ENCODE measurements at regions not wholly inside any gene's neighbourhood (a gene's known extent, or its start where the extent isn't known, plus 50 kb on each side); places are given as distances from the start of the nearest gene placed in this dataset.
"Not testable (repeated sequence)": the region's sequence is repeated elsewhere in the genome, so short reads cannot be mapped to it uniquely, and the experiment has no call there.

DNA sequence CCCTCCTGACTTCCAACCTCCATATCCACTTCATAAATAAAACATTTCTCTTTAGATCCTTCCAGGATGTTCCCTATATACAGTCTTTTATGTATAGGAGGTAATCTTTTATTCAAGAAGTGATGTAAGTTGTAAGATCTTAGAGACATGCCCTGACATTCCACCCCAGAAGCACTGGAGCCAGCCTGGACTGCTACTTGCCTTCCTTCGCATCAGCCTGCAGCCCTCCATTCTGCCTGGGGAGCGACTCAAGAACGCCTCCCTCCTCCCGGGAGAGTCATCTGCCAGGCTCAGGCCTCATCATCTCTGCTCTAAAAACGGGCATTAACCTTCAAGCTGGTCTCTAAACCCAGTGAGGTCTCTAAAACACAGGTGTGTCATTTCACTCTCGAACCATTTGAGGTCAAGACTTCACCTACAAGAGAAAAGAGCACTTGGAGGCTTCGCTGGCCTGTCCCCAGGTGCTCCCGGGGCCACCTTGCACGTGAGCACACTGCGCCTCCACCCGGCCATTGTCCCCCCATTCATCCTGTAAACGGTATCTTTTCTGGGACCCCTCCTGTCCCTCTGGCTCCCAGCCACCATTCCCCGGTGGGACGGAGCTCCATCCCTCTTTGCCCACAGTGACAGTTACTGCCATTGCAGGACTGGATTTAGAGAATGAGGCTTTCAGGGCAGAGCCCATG lies 107.5 kb upstream of the PDE10A start:
- DNase-seq = no peak

DNA sequence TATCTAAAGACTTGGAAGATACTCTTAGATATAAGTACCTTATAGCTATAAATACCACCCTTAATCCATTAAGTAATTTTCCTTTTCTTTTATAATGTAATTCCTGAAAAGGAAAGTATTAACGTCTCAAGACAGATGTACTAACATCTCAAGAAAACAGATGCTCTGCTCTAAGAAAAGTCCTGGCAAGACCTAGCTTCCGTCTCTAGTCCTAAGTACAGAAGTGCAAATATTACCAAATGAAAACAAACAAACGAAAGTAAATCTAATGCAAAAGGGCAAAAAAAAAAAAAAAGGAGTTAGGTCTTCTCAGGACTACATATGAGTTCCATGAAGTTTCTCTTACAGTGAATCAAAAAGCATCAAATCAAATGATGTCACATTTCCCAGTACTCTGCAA lies 106.8 kb upstream of the PDE10A start:
- DNase-seq = no peak

DNA sequence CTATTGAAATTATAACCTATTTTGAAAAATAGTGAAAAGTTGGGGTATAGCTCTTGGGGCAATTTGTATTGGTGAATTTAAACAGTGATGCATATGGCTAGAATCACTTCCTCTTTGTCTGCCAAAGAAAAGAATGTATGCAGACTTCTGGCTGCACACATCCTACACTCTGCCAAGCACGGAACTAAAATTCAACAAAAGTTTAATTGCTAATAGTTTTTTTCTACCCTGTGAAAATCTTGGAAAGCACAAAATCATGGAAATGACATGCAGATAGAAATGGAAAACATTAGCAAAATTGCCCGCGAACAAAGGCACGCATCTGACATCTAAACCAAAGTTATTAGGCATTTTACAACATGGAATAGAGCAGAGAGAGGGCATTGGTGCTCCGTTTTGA lies 106.4 kb upstream of the PDE10A start:
- DNase-seq = no peak

DNA sequence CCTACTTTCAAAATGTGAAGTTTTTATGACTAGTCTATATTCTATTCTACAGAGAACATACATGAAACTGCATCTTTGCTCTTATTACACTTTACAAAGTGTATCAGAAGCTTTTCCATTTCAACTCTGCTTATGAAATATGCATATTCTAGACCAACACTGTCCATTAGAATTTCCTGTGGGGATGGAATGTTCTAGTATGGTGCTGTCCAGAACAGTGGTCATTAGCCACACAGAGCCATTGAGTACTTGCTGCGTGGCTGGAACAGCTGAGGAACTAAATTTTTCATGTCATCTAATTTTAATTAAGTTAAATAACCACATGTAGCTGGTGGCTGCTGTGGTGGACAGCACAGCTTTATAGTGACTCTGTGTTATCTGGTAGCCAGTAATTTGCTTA lies 105.9 kb upstream of the PDE10A start:
- no peak for DNase-seq

DNA sequence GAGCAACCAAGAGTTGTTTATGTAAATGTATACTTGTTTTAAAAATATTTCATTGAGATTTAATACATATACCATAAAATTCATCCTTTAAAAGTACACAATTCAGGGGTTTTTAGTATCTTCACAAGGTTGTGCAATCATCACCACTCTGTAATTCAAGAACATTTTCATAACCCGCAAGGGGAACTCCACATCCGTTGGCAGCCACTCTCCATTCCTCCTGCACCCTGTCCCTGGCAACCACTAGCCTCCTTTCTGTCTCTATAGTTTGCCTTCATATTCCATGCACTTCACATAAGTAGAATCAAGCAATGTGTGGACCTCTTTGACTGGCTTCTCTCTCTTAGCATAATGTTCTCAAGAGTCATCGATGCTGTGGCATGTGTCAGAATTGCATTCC lies 104.2 kb upstream of the PDE10A start:
- DNase-seq = no peak

DNA sequence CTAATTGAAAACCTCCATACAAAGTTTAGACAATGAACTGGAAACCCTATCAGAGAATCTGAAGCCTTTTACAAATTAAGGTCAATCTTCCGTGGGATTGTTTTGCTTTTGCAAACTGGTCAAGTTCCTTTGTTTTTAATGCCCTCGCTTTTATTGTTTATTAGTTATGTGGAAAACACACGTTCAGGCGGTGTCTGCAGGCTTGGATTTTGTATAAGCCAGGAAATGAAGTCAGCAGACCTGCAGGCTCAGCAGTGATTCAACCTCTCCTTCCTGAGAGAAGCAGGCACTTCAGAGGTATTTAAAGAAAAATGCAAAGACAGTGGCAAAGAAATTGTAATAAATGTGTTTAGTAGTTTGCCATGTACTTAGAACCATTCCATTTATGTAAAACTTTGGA lies 103.4 kb upstream of the PDE10A start:
- no peak for DNase-seq

DNA sequence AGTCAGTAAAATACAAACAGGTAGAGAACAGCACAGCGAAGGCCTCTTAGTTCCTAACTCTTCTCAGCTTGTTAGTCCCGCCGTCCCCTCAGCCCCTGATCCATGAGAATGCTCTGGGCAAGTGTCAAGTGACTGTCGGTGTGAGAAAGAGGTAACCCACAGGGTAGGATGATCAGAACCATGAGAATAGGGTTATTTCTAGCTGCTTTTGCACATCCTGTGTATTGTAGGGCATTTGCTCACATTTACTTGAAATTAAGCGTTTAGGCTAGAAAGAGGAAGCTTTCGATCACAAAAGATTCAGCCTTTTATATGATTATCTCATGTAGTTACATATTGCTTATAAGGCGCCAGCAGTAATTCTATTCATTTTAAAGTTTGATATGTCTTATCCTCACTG lies 103.0 kb upstream of the PDE10A start:
- no peak for DNase-seq

DNA sequence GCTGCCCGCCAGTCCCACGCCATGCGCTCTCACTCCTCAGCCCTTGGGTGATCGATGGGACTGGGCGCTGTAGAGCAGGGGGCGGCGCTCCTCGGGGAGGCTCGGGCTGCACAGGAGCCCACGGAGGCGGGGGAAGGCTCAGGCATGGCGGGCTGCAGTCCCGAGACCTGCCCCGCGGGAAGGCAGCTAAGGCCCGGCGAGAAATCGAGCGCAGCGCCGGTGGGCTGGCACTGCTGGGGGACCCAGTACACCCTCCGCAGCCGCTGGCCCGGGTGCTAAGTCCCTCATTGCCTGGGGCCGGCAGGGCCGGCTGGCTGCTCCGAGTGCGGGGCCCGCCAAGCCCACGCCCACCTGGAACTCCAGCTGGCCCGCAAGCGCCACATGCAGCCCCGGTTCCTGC lies 102.2 kb upstream of the PDE10A start:
- DNase-seq = not testable (repeated sequence)

DNA sequence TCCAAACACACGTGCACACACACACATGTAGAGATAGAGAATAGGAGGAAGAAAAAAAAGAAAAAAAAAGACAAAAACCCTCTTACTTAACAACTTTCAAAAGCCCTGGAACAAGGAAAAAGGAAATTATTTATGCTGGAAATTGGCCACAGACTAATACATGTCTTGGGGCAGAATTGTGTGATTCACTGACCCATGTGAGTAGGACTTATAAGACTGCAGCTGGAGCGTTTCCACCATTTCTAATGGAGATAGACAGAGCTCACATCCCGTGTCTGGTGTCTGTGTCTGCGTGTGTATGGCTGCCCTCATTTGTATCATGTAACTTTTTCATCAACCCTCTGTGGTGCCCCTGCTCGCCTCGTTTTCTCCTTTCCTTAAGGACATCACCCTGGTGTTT lies 99.8 kb upstream of the PDE10A start:
- no peak for DNase-seq

DNA sequence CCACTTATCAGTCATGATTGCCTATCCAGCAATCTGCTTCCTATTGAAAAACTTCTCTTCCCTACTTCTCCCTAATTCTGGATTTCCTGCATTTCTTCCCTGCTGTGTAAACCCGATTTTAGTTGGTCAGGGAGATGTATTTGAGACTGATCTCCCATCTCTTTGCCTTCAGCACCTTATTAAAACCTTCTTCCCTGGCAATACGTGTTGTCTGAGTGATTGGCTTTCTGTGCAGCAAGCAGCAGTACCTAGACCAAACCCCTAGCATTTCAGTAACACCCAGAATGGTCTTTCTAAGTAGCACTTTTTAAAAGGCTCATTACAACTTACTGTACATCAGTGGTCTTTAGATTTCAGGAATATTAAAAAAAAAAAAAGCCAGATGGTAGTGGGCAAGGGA lies 99.1 kb upstream of the PDE10A start:
- no peak for DNase-seq

DNA sequence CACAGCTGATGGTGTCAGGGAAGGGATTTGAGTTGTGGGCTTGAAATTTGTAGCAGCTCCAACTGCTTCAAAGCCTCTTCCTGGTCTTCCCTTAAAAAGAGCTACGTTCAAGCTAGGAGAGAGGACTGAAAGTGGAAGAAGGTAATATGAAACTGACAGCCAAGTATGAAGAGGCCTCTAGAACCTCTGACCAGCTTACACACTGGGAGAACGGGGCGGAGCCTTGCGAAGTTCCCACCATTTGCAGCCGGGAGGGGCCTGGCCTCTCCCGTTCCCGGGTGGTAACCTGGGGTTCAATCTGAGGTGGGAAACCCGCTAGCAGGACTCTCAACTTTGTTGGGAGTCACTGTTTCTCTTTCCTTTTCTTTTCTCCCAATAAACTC lies 97.8 kb upstream of the PDE10A start:
- no peak for DNase-seq

DNA sequence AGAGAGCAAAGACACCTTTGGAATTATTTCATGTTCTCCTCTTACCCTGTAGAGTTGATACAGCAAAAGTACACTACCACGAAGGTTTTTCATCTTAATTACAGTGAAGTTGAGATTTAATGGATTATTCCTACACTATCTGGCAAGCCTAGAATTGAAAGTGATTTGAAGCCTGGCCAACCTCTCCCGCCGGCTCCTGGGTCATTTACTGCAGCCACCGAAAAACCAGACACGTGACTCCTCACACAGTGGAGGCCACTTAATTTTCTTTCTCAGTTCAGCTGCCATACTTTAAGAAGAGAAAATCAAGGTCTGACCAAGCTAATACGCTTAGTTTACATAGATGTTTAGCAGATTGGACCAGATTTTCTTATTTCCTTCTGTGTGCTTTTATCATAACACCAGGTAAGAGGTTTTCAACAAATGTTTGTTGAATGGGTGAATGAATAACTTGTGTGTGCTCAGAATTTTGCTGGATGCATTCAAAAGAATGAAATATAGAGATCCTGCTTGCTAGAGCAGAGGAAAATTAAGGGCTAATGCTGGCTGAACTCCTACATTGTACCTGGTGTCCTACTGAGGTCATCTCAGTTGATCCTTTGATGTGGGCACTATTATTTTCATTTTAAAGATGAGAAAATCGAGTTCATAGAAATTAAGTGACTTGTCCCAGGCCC lies 97.2 kb upstream of the PDE10A start:
- no peak for DNase-seq

DNA sequence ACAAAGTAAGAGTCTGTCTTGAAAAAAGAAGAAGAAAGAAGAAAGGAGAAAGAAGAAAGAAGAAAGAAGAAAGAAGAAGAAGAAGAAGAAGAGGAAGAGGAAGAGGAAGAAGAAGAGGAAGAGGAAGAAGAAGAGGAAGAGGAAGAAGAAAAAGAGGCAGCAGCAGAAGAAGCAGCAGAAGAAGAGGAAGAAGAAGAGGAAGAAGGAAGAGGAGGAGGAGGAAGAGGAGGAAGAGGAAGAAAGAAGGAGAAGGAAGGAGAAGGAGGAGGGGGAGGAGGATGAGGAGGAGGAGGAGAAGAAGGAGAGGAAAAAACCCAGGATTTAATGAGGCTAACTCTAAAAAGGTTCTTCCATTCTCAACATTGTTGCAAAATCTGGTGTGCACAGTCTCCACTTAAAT lies 95.4 kb upstream of the PDE10A start:
- no peak for DNase-seq

DNA sequence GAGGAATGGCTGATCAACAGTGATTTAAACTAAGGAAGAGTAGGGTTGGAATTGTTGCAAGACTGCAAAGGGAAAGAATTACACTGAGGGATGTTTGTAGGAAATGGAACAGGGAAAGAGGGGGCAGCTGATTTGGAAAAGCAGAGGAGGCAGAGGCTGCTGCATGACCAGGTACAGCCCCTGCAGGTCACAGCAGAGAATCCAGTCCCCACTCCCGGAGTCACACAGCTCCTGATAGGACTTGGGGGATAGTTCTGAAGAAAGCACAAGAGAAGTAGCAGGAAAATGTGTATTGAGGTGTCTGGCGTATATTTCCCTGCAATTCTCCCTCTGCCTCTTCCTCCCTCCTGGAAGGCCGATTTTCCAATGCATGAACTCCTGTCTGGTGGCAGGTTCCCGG lies 92.5 kb upstream of the PDE10A start:
- no peak for DNase-seq

DNA sequence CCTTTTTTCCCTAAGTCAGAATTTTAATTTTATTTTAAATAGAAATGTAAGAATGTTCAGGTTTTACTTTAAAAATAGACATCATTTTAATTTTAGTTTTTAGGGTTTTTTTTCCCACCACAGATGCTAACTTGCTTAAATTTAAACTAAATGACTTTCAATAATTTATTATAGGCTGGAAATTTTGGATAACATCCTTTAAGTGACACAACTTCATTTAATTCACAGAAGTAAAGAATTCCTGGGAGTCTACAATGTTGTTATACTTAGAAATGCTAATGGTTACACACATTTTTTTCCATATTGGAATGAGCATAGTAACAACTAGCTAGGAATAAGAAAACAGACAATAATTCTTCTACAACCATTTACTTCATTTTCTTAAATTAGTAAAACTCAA lies 90.5 kb upstream of the PDE10A start:
- no peak for DNase-seq

DNA sequence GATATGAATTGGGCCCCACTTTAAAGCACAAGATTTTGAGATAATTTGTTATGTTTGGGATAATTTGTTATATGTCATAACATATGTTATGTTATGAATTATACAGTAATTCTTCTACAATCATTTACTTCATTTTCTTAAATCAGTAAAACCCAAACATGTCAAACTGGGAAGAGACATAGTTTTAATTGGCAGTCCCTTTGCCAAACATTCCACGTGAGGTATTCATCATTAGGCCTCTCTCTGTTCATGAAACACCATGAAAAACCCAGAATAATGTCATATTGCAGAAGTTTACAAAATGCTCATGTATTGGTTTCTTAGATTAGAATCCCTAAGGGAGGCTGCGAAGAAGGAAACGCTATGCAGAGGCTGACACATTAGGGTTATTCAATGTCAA lies 89.4 kb upstream of the PDE10A start:
- DNase-seq = no peak

DNA sequence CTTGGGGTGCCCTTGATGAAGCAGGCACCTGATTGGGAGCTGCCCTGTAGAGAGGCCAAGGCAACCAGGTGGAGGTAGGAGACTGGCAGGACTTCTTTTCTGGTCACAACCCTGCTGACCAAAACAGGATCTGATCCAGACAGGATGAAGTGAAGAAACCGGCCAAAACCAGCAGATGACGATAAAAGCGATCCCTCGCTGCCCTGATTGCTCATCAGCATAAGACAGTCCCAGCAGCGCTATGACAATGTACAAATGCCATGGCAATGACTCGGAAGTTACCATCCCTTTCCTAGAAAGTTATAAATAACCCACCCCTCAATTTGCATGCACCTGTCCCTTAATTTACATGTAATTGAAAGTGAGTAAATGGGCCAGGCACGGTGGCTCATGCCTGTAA lies 88.4 kb upstream of the PDE10A start:
- DNase-seq = no peak

DNA sequence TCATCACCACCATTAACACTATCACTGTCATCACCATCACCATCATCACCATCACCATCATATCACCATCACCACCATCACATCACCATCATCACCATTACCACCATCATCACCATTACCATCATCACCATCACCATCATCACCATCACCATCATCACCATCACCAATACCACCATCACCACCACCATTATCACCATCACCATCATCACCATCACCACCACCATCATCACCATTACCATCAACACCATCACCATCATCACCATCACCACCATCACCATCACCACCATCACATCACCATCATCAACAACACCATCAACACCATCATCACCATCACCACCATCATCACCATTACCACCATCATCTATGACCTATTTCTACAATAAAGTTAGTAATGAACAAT lies 86.1 kb upstream of the PDE10A start:
- DNase-seq = no peak

DNA sequence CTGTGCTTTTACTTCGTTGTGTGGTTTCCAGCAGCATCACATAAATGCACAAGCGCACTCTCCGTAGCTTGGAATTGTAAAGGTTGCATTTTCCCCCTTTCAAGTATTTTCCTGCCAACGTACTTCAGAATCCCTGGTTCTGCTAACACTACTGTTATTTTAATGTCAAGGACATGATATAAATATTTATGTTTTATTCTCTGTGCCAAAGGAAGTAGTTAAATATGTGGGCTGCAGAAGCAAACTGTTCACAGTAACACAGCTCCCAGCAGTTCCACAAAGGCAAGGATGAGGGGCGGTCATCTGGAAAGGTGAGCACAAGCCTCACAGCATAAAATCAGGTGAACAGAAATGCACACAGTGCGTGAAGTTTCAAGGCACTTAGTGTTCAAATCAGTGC lies 85.3 kb upstream of the PDE10A start:
- DNase-seq = no peak

DNA sequence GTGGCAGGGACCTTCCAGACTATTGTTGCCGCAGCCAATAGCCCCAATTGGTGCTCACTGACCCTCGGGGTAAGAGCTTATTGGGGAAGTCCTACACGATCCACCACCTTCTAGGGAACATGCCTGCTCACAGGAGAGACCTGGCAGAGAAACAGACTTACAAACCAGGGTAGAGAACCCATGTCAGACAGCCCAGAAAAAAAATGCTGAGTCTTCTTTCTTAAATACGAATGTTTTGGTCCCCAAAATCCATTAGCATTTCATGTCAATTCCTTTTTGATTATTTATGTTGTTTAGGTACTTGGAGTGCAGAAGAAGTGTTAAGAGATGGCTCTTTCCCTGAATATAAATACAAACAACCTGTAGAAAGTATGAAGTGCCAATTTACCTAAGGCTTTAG lies 84.9 kb upstream of the PDE10A start:
- DNase-seq = no peak

DNA sequence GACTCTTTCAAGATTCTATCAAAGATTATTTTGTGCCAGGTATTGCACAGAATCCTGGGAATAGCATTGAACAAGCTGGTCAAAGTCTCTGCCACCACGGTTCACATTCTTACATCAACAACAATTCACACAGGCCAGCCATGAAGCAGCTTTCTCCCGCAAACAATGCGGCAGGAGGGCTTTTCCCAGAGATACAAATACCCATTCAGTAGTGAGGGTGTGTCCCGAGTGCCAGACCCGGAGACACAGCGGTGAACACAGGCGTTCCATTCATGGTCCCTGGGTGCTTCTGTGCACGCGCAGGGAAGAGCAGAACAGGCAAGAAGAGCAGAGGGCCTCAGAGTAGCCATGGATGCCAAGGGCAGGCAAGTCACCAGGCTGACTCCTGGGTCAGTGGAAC lies 83.3 kb upstream of the PDE10A start:
- DNase-seq = no peak

DNA sequence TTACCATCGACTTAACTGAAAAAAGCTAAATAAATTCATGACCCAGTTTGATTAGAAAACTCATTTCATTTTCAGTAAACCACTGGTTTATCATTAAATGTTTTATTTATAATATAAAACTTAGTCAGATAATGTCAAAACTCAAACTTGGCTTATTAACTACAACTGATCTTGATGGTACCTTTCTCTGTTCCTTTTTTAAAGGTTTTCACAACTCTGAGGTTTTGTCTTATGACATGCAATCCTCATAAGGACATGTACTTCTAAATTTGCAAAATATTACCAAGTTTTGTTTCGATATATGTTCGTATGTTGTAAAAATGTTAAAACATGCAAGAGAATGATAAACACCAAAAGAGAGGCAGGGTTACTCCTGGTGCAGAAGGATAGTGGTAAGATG lies 82.5 kb upstream of the PDE10A start:
- no peak for DNase-seq

DNA sequence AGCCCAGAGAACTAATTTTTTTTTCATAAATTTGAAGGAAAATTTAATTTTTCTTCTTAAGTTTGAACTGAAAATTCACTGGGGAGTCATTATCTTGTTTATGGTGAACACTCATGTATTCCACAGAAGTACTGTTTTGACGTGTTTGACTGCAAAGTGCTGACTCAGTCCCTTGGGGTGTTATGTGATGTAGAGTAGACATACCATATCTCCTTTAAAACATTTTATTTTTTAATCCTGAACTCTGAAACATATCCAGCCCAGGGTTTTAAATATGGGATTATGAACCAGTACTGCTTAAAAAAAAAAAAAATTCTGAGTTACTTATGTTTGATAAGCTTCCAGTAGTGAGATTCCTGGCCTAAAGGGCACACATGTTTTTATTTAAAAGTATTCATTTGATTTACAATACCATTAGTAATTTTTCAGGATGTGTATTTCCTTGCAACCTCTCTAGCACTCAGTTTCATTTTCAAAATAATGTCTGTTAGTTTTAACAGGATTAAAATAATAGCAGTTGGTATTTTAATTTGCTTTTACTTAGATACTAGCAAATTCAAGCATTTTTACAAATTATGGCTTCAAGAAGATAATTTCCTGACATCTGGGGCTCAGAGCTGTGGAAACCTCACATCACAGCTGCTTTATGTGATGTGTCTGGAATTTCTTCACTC lies 81.7 kb upstream of the PDE10A start:
- DNase-seq = no peak

DNA sequence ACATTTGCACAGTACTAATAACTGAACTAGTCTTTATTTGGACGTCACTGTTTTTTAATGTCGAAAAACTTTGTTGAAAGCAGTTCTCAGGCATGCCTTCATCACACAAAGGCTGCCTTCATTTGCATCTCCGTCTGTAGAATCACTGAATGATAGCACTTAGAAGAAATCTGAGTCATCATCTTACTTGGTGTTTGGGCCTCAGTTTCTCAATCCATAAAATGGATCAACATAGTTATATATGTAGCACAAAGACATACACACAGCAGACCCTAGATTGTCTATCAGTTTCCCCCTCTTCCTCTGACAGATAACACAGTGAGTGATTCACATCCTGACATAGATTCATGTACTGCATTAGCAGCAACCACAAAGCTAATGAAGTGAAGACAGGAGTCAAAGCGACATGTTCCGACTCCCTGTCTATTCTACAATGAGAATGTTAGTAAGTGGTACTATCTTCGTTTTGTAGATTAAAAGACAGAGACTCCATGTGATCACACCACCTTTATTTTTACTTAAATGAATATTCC lies 80.4 kb upstream of the PDE10A start:
- DNase-seq = no peak

All from activated gamma-delta T cell (primary cell).